HG03060 (cell line): ENCODE measurements at regions not wholly inside any gene's neighbourhood (a gene's known extent, or its start where the extent isn't known, plus 50 kb on each side); places are given as distances from the start of the nearest gene placed in this dataset.
"Not testable (repeated sequence)": the region's sequence is repeated elsewhere in the genome, so short reads cannot be mapped to it uniquely, and the experiment has no call there.

ENCODE experiments used
- ATAC-seq: cut with Tn5 transposase; IDR thresholded peaks from one replicate; pipeline ENCODE4 v1.9.1; 2021; ENCODE audit warnings: low read depth, moderate number of reproducible peaks; ENCODE audit not compliant: unreplicated experiment

- no peak for ATAC-seq
Measured at GRCh38 chr14:43481864-43482263, 1025.2 kb downstream of the FSCB start.

DNA sequence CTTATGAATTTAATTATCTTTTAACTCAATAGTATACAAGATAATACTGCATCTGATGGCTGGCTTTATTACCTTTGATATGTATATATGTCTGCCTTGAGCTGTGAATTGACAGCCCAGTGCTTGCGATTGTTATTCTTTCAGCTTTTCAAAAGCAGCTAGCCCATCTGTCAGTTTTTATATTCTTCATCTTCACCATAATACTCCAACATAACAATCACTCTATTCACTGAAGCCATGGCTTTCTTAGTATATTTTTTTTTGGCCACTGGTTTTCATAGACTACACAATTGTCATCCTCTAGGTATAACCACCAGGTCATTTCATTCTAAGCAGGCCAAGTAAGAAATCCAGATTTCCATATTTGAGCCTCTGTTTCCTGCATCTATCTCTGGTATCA is 1026.1 kb downstream of the FSCB start:
- no peak for ATAC-seq

DNA sequence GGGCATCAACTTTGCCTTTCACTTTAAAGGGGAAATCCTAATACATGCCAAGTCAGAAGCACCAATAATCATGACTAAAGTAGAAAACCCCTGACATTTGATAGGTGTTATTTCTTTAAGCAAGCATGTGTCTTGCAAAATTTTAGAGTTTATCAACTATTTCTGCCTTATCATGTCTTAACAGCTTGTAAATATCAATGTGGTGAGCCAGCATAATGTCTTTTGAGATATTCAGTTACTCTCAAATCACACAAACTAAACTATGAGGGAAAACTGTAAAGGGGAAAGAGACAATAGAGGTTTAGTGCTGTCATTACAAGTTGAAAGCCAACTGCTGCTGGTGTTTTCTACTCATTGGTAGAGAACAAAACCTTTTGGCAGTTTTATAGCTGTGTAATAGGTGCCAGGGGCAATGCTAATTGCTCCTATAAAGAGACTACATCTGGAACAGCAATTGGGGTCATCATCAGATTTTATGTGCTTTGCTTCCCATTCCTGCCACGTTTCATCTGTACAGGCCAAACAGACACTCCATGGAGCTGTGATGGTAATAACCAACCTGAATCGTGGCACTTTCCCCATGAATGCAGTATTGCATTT is 1027.4 kb downstream of the FSCB start:
- no peak for ATAC-seq

DNA sequence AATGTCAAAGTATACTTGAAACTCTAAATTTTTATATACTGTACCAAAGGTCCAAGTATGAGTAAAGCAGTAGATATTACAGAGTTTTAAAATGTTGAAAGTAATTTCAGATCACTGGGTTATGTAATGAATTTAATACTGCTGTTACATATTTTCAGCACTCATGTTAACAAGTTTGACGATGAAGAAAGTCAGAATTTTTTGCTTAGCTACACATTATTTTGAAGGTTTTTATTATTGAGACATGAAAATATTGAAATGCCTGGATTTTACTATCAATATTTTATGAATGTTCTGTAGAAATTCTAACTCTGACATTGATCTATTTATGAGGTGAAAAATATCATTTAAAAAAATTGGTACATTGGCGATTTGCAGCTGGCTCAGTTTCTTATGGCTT is 1030.3 kb downstream of the FSCB start:
- no peak for ATAC-seq

- no peak for ATAC-seq
Measured at GRCh38 chr14:43475757-43476156, 1031.3 kb downstream of the FSCB start.

GRCh38 chr14:43471595-43471994 is 1035.5 kb downstream of the FSCB start:
- no peak for ATAC-seq

DNA sequence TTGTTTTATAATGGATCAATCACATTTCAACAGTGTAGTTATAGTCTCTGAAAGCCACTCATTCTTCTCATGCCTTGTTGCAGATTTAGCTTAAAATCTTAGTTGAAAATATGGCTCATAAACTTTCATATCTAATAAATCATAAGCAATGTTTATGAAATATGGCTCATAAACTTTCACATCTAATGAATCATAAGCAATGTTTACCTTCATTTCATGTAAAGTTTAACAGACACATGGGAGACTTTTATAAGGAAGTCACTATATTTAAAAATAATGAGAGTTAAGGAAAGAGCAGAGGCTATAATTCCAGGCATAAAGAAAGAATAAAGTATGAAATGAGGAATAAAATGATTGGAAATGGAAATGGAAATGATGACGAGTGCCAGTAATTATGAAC is 1042.1 kb downstream of the FSCB start:
- ATAC-seq = no peak

GRCh38 chr14:43449291-43449690 is 1057.8 kb downstream of the FSCB start:
- no peak for ATAC-seq

GRCh38 chr14:43438056-43438455 is 1069.0 kb downstream of the FSCB start:
- no peak for ATAC-seq

- ATAC-seq = no peak
Measured at GRCh38 chr14:43418324-43418723, 1088.8 kb downstream of the FSCB start.

DNA sequence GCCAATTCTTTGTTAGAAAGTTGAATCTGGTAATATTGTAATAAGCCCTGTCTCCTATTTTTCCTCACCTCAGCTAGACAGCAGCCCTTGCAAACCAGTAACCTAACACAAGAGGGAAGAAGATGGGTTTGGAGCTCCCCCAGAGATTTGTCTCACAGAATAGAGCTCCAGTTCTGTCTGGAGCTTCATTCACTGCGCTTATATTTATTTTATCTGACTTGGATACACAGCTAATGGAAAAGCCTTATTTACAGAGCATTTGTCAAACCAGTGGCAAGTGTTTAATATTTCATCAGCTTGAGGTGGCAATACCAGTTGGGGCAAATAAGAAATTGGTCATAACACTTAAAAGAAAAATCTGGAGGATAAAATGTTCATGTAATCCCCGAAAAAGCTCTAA is 1094.0 kb downstream of the FSCB start:
- ATAC-seq = no peak

GRCh38 chr14:43411841-43412240 is 1095.2 kb downstream of the FSCB start:
- ATAC-seq = no peak

DNA sequence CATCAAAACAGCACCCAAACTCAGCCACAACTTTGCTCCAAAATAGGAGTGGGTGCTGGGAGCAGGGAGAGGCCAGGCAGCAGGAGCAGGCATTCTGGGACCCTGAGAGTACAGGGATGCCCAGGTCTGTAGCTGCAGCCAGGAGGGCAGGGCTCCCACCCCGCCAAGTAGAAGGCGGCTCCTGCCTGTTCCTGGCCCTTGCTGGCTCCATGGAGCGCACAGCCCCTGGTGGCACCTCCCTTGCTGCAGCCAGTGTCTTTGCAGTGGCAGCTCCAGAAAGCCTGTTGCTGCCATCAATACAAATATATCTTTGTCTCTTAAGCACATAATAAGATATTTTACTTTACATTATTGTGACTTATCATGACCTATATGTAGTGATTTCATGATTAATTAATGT is 1096.5 kb downstream of the FSCB start:
- ATAC-seq = no peak

DNA sequence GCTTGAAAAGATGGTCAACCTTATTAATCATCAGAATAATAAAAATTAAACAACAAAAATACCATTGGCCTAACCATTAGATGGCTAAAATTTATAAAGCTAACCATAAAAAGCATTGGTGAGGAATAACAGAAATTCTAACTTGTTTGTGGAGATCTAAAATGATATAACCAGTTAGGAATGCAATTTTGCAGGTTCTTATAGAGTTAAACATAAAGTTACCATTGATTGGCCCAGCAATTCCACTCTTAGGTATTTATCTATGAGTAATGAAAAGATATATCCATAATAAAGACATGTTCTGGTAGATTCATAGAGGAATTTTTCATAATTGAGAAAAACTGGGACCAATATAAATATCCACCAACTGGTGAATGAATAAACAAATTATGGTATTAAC is 1098.6 kb downstream of the FSCB start:
- no peak for ATAC-seq

GRCh38 chr14:43407706-43408105 is 1099.4 kb downstream of the FSCB start:
- no peak for ATAC-seq

DNA sequence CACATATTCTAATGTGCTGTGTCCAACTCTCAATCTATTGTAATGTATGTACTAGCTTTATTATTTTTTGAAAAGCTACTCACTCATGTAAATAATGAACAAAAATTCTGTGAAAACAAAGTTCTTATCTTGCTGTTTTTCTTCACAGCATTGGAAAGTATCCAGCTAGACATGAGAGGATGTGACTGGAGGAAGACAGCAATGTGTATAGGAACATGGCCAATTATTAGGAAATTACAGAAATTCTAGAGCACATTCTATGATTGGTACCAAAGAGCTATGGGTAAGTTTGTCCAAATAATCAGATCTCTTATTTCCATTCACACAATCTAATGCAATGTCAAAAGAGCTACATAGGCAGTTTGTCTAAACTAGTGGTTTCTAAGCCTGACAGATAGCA is 1100.2 kb downstream of the FSCB start:
- ATAC-seq = no peak

GRCh38 chr14:43399289-43399688 is 1107.8 kb downstream of the FSCB start:
- no peak for ATAC-seq

DNA sequence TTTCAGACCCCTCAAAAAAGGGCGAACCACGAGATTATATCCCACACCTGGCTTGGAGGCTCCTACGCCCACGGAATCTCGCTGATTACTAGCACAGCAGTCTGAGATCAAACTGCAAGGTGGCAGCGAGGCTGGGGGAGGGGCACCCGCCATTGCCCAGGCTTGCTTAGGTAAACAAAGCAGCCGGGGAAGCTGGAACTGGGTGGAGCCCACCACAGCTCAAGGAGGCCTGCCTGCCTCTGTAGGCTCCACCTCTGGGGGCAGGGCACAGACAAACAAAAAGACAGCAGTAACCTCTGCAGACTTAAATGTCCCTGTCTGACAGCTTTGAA is 1136.6 kb downstream of the FSCB start:
- not testable (repeated sequence) for ATAC-seq

- no peak for ATAC-seq
Measured at GRCh38 chr14:43369710-43370564, 1137.1 kb downstream of the FSCB start.

GRCh38 chr14:43362586-43362985 is 1144.5 kb downstream of the FSCB start:
- no peak for ATAC-seq

GRCh38 chr14:43361751-43362150 is 1145.3 kb downstream of the FSCB start:
- no peak for ATAC-seq

GRCh38 chr14:43360239-43360638 is 1146.8 kb downstream of the FSCB start:
- ATAC-seq = no peak
